K562 (cell line): ENCODE measurements at regions not wholly inside any gene's neighbourhood (a gene's known extent, or its start where the extent isn't known, plus 50 kb on each side); places are given as distances from the start of the nearest gene placed in this dataset.

ENCODE experiments used
- ATAC-seq: fragments of 200-7000 bp; cut with Tn5 transposase; 3 replicates; pipeline ENCODE4 v1.9.1; 2020; ENCODE audit warnings: moderate library complexity
- BruUV-seq: library from RNA; stranded (reverse); fragments of 400-500 nt; replicated peaks from 2 replicates; lab custom pipeline; 2021; lab: Mats Ljungman, UMichigan
- CTCF ChIA-PET: fragments of 300-600 bp; formaldehyde crosslinking; extraction: SDS; loops from one replicate; lab custom pipeline; 2021; ENCODE audit warnings: low intra/inter-chr PET ratio; lab: Yijun Ruan, JAX
- POLR2A ChIA-PET: fragments of 300-600, 350-650 bp; sonication (Branson Sonifier 250); formaldehyde crosslinking; extraction: SDS; loops from one replicate; lab custom pipeline; 2021; ENCODE audit warnings: antibody characterized with exemption, inconsistent platforms; lab: Yijun Ruan, JAX
- DNase-seq, 4 experiments: peaks; one replicate each; pipeline versions ENCODE4 v3.0.0 to v3.0.0-alpha.2; 2011 to 2018; ENCODE audit warnings: low spot score in 3 of 4, mixed read lengths in 3 of 4; ENCODE audit errors: extremely low read depth in 1 of 4
- FAIRE-seq: peaks from 2 replicates; lab custom pipeline; 2011; peaks lifted over from hg19 to GRCh38; lab: Jason Lieb, UNC
- H2AFZ ChIP-seq: 2 replicates; pipeline ENCODE4 v1.6.0; 2011; ENCODE audit warnings: low read depth, low read length, control low read depth, inconsistent platforms
- H3K27ac ChIP-seq: fragments of 200-600 bp; 3 replicates; pipeline ENCODE4 v1.8.0; 2011; ENCODE audit warnings: low read depth, mild to moderate bottlenecking, control low read depth, inconsistent platforms, low read length, moderate library complexity, mixed read lengths; ENCODE audit errors: extremely low read depth
- H3K27me3 ChIP-seq, 2 experiments: fragments of 300-600 bp in 1 of 2; 2 replicates in 1 of 2; 3 replicates in 1 of 2; pipeline versions ENCODE4 v1.6.0 to v1.8.0; 2011; ENCODE audit warnings: inconsistent platforms in 2 of 2, low read length in 2 of 2, mild to moderate bottlenecking in 1 of 2, mixed read lengths in 1 of 2, moderate library complexity in 1 of 2; ENCODE audit not compliant: control insufficient read depth in 2 of 2, insufficient read depth in 2 of 2
- H3K36me3 ChIP-seq: fragments of 300-600 bp; 3 replicates; pipeline ENCODE4 v1.8.0; 2011; ENCODE audit warnings: mild to moderate bottlenecking, low read length, inconsistent platforms; ENCODE audit not compliant: control insufficient read depth, insufficient read depth
- H3K4me1 ChIP-seq, 2 experiments: fragments of 200-600 bp in 1 of 2; replicated peaks in 1 of 2; 2 replicates in 1 of 2; 3 replicates in 1 of 2; pipeline versions ENCODE4 v1.5.1 to v1.8.0; 2011; ENCODE audit warnings: inconsistent platforms in 2 of 2, low read length in 2 of 2, mild to moderate bottlenecking in 1 of 2, mixed read lengths in 1 of 2, moderate library complexity in 1 of 2; ENCODE audit not compliant: control insufficient read depth in 2 of 2, insufficient read depth in 2 of 2
- H3K4me2 ChIP-seq: 2 replicates; pipeline ENCODE4 v1.6.1; 2011; ENCODE audit warnings: low read length, control low read depth, inconsistent platforms, mixed read lengths; ENCODE audit not compliant: insufficient read depth
- H3K4me3 ChIP-seq: fragments of 200-600 bp; sonication (generic), shearing (Covaris generic); 2 replicates; pipeline ENCODE4 v1.5.1; 2016; ENCODE audit warnings: control low read depth, inconsistent platforms
- H3K79me2 ChIP-seq: fragments of 200-600 bp; 3 replicates; pipeline ENCODE4 v1.8.0; 2011; ENCODE audit warnings: low read length, inconsistent platforms; ENCODE audit not compliant: control insufficient read depth, insufficient read depth
- H3K9ac ChIP-seq, 2 experiments: 2 replicates each; pipeline versions ENCODE4 v1.6.0 to v1.6.1; 2011; ENCODE audit warnings: low read depth in 2 of 2, low read length in 2 of 2, control low read depth in 1 of 2, inconsistent platforms in 1 of 2, mild to moderate bottlenecking in 1 of 2, mixed read lengths in 1 of 2; ENCODE audit not compliant: insufficient read depth in 1 of 2
- H3K9me1 ChIP-seq: one replicate; pipeline ENCODE4 v1.6.0; 2011; ENCODE audit warnings: inconsistent platforms, mild to moderate bottlenecking, low read length, moderate library complexity; ENCODE audit not compliant: control insufficient read depth, insufficient read depth
- H3K9me3 ChIP-seq: replicated peaks from 2 replicates; pipeline ENCODE4 v1.5.1; 2011; ENCODE audit warnings: low read depth, low read length, inconsistent platforms; ENCODE audit not compliant: control insufficient read depth, insufficient read depth
- H4K20me1 ChIP-seq: replicated peaks from 2 replicates; pipeline ENCODE4 v1.6.1; 2011; ENCODE audit warnings: low read length, inconsistent platforms, mixed read lengths; ENCODE audit not compliant: control insufficient read depth, insufficient read depth
- BCOR ChIP-seq: fragments of 450-650 bp; IDR thresholded peaks from 2 replicates; pipeline ENCODE4 v1.6.1; 2016
- FOXA3 ChIP-seq, 2 experiments: fragments of 450-650 bp in 1 of 2; sonication (generic) in 1 of 2; formaldehyde crosslinking; IDR thresholded peaks in 1 of 2; conservative IDR thresholded peaks in 1 of 2; 2 replicates each; pipeline versions ENCODE4 v1.4.0 to v1.8.0; 2020 to 2022; ENCODE audit warnings: mild to moderate bottlenecking in 2 of 2, missing genetic modification reagents in 1 of 2
- GABPA ChIP-seq: fragments of 200-800 bp; sonication (Bioruptor generic); conservative IDR thresholded peaks from 2 replicates; pipeline ENCODE4 v1.6.1; 2016; ENCODE audit warnings: low read depth, missing genetic modification characterization, missing compliant biosample characterization
- KDM1A ChIP-seq, 2 experiments: fragments of 450-650 bp; IDR thresholded peaks; 2 replicates each; pipeline ENCODE4 v1.6.1; 2016; ENCODE audit warnings: mild to moderate bottlenecking in 2 of 2
- PBX2 ChIP-seq, 2 experiments: IDR thresholded peaks in 1 of 2; conservative IDR thresholded peaks in 1 of 2; 2 replicates each; pipeline ENCODE4 v1.6.1; 2016; ENCODE audit warnings: low read depth in 2 of 2, mild to moderate bottlenecking in 1 of 2, missing compliant biosample characterization in 1 of 2, missing genetic modification characterization in 1 of 2, moderate library complexity in 1 of 2
- PREB ChIP-seq: sonication (generic); formaldehyde crosslinking; IDR thresholded peaks from 2 replicates; pipeline ENCODE4 v1.8.1; 2023; ENCODE audit warnings: mild to moderate bottlenecking, missing genetic modification reagents
- SAP30 ChIP-seq: fragments of 200-600 bp; sonication (generic); IDR thresholded peaks from 2 replicates; pipeline ENCODE4 v1.6.1; 2012; ENCODE audit warnings: borderline replicate concordance, low read depth, mild to moderate bottlenecking, moderate library complexity, low read length, control low read depth, inconsistent platforms; ENCODE audit not compliant: insufficient read depth, poor library complexity, severe bottlenecking
- SNRNP70 ChIP-seq: fragments of 200-400 bp; formaldehyde crosslinking; optimal IDR thresholded peaks from 2 replicates; pipeline ENCODE3; 2017; ENCODE audit warnings: low read depth, low read length
- SRSF9 ChIP-seq: fragments of 200-400 bp; formaldehyde crosslinking; IDR thresholded peaks from 2 replicates; pipeline ENCODE4 v1.6.1; 2017; ENCODE audit warnings: low read depth, low read length, borderline replicate concordance
- ZBTB43 ChIP-seq: sonication (generic); formaldehyde crosslinking; IDR thresholded peaks from 2 replicates; pipeline ENCODE4 v1.8.0; 2023; ENCODE audit warnings: mild to moderate bottlenecking, missing genetic modification reagents
- WGBS: fragments of 100-300 bp; shearing (Covaris generic); methylation state at CpG from one replicate; pipeline ENCODE4 v1.1.6; 2016; ENCODE audit warnings: low coverage, mixed read lengths; ENCODE audit not compliant: insufficient coverage; ENCODE audit errors: missing lambda C conversion rate; 5-methylcytosine and 5-hydroxymethylcytosine counted together
- in situ Hi-C: fragments of 300-500 bp; cut with MboI; formaldehyde crosslinking; loops from 4 replicates; pipeline ENCODE4 v1.15.0; 2018; ENCODE audit warnings: inconsistent platforms, mixed read lengths
- intact Hi-C: fragments of 100-400 bp; cut with micrococcal nuclease; formaldehyde crosslinking; loops from 2 replicates; pipeline ENCODE4 v1.14.2; 2022
- TF ChIP-seq, protein P1 (sequence below): fragments of 450-650 bp; formaldehyde crosslinking; IDR thresholded peaks from 2 replicates; pipeline ENCODE4 v1.4.0; 2022; ENCODE audit warnings: mild to moderate bottlenecking, moderate library complexity
- TF ChIP-seq, protein P2 (sequence below): fragments of 450-650 bp; conservative IDR thresholded peaks from 2 replicates; pipeline ENCODE4 v1.6.1; 2016; ENCODE audit warnings: missing genetic modification characterization, low read depth, mild to moderate bottlenecking, missing compliant biosample characterization, moderate library complexity

DNA sequence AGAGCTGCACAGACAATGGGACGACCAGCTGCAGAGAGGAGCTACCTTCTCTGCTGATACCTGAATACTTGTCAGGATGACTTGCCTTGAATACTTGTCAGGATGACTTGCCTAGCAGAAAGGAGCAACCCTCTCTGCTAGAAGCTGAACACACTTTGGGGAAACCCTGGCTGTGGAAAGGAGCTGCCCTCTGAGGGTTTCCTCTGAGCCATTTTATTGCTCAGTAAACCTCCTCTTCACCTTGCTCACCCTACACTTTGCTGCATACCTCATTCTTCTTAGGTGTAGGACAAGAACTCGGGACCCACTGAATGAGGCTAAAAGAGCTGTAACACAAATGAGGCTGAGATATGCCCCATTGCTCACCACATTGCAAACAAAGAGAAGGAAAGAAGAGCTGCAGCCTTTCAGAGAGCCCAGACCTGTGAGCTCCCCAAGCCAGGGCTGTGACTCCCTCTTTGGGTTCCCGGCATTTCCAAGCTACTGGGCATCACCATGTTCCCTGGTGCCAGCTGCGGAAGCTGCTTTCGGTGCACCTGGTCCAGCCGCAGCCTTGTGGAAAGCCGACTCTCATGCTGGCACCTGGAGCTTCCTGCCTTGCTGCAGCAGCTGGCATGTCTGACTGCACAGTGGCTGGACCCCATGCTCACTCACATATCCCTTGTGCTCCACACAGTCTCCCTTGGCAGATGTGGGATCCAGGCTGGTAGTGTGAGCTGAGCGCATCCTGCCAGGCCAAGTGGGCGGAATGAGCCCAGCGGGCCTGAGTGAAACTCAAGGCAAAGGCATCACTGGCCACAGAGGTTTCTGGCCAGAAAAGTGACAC lies 106.7 kb upstream of the AHI1 start:
- H4K20me1 ChIP-seq: no peaks in the 10 kb centered on the region
- no TSS peak for BruUV-seq
- ChIA-PET POLR2A (interaction anchor here (0.9 to 1.5 kb wide), 3 partner anchors 8 to 53 kb away, joined by 3 to 4 read pairs (median 3); no protein-coding TSS in a partner anchor), CTCF (no interaction called here)
- WGBS: 0% methylated on average over 10 of the region's 10 CpGs
- in situ Hi-C loops: no loop called here
- H2AFZ ChIP-seq: no peak overlapping the region
- no peak overlapping the region for H3K4me3 ChIP-seq
- peaks cover 5 to 20% of the 10 kb centered on the region in 2 experiments; a peak in 3 of 5 replicates for H3K27me3 ChIP-seq
- H3K9ac ChIP-seq: no peak overlapping the region
- no peak for DNase-seq
- intact Hi-C loops: no loop called here
- H3K79me2 ChIP-seq: no peaks in the 10 kb centered on the region
- H3K4me1 ChIP-seq: peaks cover 0 to 3% of the 10 kb centered on the region in 2 experiments; a peak in 1 of 5 replicates
- no peak for TF ChIP-seq SAP30
- TF ChIP-seq, protein P1, sequence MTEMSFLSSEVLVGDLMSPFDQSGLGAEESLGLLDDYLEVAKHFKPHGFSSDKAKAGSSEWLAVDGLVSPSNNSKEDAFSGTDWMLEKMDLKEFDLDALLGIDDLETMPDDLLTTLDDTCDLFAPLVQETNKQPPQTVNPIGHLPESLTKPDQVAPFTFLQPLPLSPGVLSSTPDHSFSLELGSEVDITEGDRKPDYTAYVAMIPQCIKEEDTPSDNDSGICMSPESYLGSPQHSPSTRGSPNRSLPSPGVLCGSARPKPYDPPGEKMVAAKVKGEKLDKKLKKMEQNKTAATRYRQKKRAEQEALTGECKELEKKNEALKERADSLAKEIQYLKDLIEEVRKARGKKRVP (CRISPR knock-in tag): no peak
- TF ChIP-seq KDM1A (IDR thresholded peaks at IDR 0.05): no peak
- no peak for TF ChIP-seq ZBTB43 (CRISPR knock-in tag)
- TF ChIP-seq PREB (CRISPR knock-in tag): no peak
- no peak for TF ChIP-seq PBX2 (CRISPR knock-in tag; IDR thresholded peaks at IDR 0.05; ENCODE audit: low read depth)
- no peak for TF ChIP-seq PBX2 (tag; conservative IDR thresholded peaks at IDR 0.05; ENCODE audit: low read depth)
- TF ChIP-seq FOXA3 (CRISPR knock-in tag; conservative IDR thresholded peaks at IDR 0.05 in 1 of 2, IDR thresholded peaks at IDR 0.05 in 1 of 2): no peak
- no peak for TF ChIP-seq SNRNP70
- TF ChIP-seq, protein P2, sequence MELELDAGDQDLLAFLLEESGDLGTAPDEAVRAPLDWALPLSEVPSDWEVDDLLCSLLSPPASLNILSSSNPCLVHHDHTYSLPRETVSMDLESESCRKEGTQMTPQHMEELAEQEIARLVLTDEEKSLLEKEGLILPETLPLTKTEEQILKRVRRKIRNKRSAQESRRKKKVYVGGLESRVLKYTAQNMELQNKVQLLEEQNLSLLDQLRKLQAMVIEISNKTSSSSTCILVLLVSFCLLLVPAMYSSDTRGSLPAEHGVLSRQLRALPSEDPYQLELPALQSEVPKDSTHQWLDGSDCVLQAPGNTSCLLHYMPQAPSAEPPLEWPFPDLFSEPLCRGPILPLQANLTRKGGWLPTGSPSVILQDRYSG: no peak
- TF ChIP-seq SRSF9: no peak
- no peak for TF ChIP-seq BCOR
- TF ChIP-seq GABPA (tag): no peak
- TF ChIP-seq, all 486 proteins: peak for 0
- Histone ChIP-seq H3K4me2 (no peak overlapping the region), H3K9me3 (no peaks in the 10 kb centered on the region), H3K27ac (no peak overlapping the region), H3K9me1 (no peaks in the 10 kb centered on the region), H3K36me3 (no peaks in the 10 kb centered on the region)
- no peak; the same call in 2 of the 3 replicates for ATAC-seq
- FAIRE-seq: no peak
